Stimulated activated CD8-positive, alpha-beta memory T cell treated with anti-CD3 and anti-CD28 coated beads, Interleukin-12 subunit alpha, Interleukin-12 subunit beta, amount 100 ng/mL, for 4 hours (primary cell): ENCODE measurements at regions not wholly inside any gene's neighbourhood (a gene's known extent, or its start where the extent isn't known, plus 50 kb on each side); places are given as distances from the start of the nearest gene placed in this dataset.
"Not testable (repeated sequence)": the region's sequence is repeated elsewhere in the genome, so short reads cannot be mapped to it uniquely, and the experiment has no call there.

Source experiments
- DNase-seq: peaks from one replicate; pipeline ENCODE4 v3.0.0-alpha.2; 2020; ENCODE audit warnings: low read depth

DNA sequence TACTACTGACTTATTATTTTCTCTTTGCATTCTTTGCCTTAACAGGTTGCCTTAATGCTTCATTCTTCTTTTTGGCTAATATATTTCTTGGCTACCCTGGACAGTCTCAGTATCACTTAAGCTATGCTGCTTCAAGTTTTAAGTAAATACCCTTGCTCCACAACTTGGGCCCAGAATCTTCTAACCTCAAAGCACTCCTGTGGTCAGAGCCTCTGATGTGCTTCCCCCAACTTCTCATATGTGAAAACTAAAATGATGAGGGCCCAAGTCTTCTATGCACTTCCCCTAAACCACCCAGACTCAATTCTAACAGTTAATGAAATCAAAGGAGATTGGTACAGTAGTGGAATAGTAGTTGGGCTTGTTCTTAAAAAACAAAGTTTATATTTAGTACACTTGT is 314.1 kb downstream of the PLPP3 start:
- no peak for DNase-seq

DNA sequence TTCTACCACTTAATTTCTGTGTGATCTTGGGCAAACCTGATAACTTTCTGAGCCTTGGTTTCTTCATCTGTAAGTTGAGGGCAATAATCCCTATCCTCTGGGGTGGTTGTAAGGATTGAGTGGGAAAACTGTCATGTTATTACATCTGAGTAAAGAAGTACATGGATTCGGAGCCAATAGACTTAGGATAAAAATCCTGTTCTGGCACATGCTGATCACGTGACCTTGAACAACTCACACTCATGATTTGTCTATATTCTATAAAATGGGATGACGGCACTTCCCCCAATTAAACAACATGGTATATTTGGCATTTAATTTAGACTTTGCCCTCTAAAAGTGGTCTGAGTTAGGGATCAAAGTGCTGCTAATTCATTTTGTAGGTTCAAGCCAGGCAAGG is 315.5 kb downstream of the PLPP3 start:
- no peak for DNase-seq

DNA sequence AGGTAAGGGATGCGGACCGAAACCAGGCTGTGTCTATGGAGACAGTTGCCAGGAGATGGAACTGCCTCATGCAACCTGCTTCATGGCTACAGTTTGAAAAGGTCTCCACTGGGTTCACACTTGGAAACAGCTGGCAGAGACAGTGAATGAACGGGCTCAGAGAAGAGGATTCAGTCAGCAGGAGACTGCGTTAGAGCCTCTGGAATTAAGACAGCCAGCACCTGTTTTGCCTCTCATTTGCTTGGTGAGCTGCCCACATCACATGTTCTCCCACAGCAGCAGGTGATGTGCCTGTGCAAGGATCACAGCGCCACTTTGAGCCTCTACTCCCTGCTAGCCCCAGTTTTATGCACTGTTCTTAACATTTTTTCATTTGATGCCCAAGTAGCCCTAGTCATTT is 321.0 kb downstream of the PLPP3 start:
- DNase-seq: no peak

DNA sequence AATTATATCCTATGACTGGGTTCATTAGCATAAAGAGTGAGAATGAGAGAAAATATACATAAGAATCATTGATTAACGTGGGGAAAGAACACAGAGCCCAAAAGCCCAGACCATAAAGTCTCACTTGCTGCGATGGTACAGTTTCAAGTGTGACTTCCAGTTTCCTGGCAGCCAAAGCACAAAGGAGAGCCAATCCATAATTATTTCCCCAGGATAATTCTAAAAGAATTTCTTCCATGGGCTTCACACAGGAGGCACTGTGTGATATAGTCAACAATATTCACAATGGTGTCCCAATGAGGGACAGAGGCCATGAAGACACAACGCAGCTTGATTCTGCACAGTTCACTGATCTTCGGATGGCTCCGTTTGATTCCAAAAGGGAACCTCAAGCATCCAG is 321.6 kb downstream of the PLPP3 start:
- no peak for DNase-seq

DNA sequence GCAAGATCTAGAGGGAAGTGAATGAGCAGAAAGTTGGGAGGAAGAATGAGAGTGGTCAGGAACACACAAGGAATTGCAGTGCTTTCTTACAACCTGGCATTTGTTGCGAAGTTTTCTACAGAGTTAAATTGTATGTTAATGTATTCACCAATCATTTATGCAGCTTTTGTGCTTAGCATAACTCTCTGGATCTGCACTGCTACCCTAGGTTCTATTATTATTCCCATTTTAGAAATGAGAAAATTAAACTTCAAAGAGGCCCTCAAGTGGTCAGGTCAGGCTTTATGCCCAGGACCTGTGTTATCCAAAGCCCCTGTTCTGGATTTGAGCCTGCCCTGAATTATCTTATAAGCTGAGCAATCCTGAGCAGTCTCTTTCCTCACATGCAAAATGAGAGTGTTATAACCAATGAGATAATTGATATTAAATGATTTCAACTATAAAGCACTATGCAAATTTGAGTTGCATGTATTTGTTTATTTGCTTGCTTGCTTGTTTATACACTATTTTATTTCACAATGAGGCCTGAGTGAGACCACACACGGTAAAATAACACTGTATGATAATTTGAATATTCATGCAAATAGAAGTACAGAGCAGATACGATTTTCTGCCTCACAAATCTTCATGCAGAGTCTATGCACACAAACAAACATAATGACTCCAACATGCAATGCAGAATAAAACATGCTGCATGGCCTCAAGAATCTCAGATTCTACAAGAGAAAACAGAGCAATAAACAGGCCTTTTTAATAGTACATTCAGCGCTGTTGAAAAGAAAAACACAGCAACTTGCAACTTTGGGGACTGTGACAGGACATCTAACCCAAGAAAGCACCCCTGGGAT is 323.0 kb downstream of the PLPP3 start:
- no peak for DNase-seq

DNA sequence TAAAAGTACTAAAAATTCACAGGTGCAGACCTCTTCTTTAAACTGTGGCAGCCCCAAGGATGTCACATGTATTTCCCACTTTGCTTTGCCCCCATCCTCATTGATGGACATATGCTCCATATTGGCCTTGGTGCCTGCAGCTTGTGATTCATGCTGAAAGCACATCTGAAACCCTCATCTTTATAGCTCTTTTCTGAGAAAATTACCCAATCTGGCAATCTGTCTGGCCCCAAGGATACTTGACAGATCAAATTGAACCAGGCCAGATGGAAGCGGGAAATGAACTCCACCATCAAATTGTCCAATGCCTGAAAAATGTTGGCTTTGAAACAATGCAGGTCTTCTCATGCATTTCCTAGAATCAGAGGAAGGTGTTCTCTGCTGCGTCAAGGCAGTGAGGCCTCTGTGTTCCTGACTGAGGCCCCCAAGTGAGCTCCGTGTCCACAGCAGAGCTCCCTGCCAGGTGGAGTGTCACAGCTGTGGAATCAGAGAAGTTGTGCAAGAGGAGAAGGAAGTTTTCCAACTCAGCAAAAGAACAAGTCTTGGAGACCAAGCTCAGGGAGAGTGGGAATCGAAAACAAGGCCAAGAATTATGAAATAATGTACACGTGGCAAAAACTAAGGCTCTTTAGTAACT is 323.7 kb downstream of the PLPP3 start:
- no peak for DNase-seq

DNA sequence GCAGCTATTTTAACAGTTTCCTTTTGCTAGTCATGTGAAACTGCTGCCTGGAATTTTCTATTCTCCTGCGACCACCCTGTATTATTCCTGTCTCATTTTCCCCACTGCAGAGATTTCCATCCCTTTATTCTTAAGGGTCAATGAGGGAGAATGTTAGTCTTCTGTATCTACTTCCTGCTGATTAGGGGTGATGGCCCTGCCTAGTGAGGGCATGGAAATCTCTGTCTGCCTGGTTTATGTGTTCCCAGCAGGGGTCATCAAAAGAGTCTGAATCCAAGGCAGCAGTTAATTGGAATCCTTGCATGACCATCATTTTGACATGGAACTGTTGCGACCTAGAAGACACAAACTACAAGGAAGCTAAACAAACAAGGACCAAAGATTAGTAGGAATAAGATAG is 325.2 kb downstream of the PLPP3 start:
- no peak for DNase-seq

DNA sequence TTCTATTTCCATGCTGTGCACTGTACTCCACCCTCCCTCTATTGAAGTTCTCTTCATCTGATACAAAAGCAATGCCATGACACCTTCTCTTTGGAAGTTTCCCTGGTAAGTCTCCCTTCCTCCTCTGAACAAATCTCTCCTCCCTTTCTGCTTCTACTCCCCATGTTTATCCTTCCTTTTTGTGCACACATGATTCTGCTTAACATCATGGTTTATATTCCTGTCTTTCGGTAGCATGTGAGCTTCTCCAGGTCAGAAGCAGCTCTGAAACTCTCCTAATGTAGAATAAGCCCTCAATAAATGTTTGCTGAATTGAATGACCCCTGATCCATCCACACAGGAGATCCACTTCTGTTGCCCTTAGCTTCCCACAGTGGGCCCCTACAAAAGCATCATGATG is 328.6 kb downstream of the PLPP3 start:
- DNase-seq: no peak

DNA sequence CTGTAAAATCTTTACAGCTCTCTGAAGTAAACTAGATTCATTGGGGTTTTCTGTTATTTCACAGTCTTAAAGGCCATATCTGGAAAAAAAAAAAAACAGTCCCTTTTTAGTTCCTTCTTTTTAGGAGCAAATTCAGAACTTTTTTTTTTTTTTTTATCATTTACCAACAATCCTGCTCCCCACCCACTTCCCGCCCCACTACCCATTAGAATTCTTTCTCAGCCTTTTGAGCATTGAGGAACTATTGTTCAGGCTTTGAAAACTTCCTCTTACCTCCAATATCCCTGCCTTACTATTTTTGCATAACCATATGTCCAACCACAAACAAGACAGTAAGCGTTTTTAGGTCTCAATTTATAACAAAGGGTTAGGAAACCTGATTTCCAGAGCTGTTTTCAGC is 330.1 kb downstream of the PLPP3 start:
- DNase-seq: no peak

DNA sequence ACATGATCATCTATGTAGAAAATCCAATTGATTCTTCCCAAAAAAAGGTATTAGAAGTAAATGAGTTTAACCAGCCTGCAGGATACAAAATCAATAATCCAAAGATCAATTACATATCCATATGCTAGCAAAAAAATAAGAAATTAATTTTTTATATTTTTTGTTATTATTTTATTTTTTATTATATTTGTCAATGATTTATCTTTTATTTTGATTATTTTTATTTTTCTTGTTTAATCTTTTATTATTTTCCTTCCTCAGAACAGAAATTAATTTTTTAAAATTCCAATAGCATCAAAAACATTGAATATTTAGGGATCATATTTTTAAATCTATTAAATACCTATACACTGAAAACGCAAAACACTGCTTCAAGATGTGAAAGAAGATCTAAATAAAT is 331.2 kb downstream of the PLPP3 start:
- DNase-seq: no peak

DNA sequence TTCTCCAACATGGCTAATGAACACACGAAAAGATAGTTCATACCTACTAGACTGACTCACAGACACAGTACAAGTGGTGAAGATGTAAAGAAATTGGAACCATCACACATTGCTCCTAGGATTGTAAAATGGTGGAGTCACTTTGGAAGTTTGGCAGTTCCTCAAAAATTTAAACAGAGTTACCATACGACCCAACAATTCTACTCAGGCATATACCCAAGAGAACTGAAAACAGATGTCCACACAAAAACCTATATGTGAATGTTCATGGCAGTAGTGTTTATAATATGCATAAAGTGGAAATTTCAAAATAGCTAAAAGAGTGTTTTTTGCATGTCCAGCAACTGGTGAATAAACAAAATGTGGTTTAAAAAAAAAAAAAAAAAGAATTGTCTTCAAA is 332.6 kb downstream of the PLPP3 start:
- not testable (repeated sequence) for DNase-seq

DNA sequence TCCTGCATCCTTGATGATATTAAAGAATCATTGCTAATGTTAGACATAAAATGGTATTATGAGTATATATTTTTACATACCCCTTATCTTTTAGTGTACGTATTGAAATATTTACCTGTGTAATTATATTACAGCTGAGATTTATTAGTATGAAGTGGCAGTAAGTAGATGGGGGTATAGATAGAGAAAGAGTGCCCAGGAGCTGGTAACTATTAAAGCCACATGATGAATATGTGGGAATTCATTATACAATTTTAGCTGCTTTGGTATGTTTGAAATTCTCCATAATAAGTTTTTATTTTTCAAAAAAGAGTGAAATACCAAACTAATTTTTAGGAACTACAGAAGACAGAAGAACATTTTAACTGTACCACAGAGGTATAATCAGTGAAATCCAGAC is 339.0 kb downstream of the PLPP3 start:
- DNase-seq: no peak

DNA sequence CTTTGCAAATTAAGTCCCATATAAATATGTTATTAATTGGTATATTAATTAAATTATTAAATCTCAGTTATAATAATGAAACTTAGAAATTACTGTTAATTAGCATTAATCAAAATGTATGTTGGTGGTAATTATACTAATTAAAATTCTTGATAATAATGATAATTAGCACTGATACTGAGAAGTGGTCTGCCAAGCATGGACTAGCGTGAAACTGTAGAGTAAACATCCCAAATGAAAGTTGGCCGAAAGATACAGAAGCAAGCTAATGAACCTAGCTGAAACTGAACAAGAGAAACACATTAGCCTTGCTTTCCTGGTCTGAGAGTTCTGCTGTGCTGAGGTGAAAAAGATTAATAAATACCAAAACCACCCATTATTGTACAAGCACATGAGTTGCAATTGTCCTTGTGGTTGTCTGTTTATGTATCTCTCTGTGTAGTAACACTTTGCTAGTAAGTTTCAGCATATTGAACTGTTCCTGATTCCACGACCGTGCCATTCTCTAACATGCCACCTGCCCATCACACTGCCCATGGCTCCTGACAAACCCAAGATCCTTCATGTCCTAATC is 341.8 kb downstream of the PLPP3 start:
- DNase-seq: no peak

DNA sequence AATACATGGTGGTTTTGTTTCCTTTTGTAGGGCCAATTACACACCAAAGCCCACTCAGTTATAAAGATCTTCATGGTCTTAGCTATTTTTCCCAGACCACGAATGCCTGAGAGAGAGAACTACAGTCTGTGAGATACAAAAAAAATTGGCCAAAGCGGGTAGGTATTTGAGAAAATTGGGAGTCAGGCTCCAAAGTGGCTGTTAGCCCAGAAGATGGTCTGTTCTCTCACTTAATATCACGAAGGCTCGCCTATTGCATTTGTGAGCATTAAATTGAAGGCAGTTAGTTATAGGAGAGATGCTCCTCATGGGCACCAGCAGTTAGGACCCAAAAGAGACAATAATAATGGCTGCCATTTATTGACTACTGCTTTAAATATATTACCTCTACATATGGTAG is 342.7 kb downstream of the PLPP3 start:
- DNase-seq: no peak

DNA sequence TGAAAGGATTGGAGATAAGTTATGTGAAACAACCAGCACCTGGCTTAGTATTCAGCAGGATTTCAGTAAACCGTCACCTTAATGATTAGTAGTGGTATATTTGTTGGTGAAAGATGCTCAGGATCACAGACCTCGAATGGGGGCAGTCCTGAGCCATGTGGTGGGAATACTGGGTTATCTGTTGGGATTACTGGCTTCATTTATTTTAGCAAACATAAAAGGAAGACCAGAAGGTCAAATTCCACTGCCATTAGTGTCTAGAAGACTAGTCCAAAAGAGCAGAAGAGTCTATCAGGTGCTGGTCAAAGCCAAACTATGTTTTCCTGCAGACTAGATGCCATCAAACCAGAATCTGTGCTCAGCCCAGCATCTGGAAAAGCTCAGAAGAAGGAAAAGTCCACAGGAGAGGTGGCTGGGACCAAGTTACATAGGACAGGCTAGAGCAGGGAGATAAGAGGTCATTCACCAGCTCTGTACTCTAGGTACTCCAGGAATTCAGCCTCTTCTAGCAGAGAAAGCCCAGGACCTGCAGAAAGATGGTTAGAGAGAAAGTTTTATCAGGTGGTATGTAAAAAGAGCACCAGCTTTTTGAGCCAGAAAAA is 343.4 kb downstream of the PLPP3 start:
- no peak for DNase-seq

DNA sequence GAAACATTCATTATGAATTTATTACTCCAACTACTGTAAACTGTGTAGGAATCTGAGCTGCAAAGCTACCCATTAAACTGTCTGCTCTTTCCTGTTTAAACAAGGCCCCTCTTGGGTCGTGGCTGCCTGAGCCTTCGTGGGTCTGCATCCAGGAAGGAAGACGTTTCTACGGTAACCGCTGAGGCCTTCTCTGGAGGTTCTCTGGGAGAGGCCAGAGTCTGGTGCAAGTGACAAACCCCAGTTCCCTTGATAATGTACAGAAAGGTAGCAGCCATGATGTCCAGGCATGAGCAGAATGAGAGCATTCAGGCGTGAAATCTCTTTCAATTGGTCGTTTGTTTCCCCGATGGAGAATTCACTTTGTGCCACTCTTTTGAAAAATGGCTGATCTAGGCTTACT is 350.2 kb downstream of the PLPP3 start:
- no peak for DNase-seq

DNA sequence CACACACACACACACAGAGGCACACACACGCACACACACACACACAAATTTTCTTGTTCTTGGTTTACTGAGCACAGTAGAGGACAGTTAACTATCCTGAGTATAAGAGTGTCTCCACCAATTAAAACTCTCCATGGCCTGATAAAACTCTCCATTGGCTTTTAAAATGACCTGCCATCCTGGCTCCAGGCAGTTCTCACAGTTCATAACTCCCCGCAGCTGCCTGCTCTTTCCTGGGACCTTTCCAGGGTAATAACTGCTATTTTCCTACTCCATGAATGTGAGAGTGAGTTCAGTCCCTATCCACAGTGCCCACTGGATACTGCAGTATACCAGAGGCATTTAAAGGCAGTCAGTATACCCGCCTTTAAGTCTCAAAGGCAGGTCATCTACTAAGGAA is 351.5 kb downstream of the PLPP3 start:
- no peak for DNase-seq

DNA sequence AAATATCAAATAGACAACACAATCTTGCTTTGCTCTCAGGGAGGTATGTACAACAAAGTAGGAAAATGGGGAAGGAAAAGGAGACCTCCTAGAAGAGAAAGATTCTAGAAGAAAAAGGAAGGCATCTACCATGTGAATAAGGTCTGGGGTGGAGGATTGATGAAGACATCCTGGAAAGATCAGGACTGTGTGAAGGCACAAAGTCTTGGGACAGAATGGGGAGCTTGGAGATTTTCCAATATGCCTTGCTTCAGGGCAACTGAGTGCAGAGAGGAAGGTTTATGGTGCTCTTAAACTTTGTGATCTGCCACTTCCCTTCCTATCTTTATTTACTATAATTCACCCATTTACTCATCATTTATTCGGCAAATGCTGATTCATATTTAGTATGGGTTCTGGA is 352.0 kb downstream of the PLPP3 start:
- no peak for DNase-seq

DNA sequence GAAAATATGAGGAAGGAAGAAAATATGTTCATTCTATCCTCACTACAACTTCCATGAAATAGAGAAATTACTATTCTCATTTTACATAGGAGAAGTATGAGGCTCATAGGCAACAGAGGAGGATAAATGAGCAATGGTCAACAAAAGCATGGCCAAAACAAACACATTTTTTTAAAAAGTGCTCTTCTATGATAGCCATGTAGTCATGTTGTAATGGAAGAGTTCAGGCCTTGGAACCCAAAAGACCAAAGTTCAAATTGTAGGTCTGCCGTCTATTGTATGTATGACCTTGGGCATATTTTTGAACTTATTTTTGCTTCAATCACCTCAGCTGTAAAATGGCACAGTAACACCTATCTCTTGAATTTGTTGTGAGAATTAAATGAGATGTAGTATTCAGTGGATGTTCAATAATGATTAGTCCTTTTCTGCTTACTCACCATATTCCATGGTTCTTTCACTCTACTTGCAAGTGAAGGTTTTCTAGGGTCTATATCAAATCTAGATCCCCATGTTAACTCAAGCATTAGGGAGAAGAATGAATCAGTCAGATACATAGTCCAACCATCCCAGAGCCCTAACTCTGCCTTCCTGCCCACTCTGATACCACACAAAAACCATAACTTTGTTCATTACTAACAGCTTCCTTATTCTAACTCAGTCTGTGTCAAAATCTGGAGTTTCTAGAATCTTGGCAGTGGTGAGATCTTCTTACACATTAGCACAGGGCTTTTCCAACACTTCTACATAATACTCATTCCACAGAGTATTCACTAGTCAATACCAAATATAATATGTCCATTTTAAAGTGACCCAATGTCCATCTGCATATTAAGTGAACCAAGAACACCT is 353.2 kb downstream of the PLPP3 start:
- DNase-seq: no peak

DNA sequence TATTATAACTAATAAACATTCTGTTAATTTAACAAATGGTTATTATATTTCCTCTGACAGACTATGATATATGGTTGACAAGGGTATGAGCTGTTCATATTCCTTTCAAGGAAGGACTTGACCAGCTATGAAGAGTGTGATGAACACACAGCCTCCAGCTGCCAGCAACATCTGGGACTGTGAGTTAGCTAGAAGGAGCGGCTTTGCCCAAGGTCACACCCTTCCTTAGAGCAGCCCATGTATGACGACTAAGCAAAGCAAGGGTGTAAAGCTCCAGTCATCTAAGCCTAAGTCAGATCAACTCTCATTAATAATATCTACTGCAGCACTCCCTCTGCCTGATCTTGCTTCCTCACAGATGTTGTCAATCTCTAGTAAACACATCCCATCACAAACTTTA is 355.4 kb downstream of the PLPP3 start:
- no peak for DNase-seq

DNA sequence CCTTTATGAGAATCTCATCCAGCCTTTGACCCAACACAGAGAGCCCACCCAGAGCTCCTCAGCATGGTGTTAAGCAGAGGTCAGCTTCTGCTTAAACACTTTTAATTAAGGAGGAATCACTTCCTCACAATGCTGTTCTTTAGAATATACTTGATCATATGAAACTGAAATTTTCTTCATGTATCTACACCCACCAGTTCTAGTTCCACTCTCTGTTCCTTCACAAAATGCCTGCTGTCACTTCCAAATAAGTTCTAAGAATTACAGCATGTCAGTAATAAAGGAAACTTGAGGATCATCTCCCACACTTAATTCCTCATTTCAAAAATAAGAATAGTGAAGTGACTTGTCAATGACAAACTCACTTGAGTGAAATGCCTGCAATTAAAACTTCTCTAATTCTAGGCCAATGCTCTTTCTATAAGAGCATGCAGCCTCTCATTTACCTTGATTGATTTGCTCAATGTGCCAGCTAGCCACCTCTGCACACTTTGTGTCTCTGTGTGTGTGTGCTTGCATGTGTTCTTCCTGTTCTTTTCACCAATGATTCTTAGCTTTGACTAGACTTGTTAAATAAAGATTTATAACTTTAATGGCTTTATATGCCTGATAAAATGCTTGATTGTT is 356.3 kb downstream of the PLPP3 start:
- DNase-seq: no peak

DNA sequence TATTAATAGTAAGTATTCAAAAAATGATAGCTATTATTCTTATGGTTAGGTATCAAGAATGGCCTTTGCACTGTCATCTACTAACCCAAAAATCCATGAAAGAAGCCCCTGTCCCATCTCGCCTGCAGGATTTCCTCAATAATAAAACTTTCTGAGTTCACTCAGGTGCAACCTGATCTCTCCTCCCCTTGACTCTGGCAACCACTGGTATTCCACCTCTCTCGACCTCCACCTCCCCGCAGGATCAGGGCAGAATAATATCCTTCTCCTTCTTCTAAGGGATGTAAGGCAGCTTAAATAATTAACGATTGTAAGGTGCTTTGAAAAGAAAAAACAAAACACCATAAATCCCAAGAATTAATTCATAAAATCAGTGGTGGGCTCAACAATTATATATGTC is 359.3 kb downstream of the PLPP3 start:
- DNase-seq: no peak
